ENCODE measurements at regions not wholly inside any gene's neighbourhood (a gene's known extent, or its start where the extent isn't known, plus 50 kb on each side); places are given as distances from the start of the nearest gene placed in this dataset.

DNA sequence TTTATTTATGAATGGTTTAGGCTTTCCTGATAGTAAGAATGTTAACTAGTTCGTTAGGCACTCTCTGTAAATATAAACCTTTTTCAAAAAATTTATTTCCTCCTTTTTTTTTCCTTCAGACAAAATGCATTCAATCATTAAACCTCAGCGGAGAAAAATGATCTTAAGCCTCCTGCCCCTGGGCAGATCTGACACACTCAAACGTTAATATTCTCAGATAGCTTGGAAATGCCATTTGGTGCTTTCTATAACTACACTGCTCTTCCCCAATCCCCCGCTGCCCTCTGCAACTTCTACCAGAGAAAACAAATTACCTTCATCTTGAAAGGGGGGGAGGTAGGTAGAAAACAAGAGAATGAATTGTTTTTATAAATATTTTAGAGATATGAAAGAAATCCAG, 521.2 kb downstream of the MED13L start:
- TF ChIP-seq NFIC (IDR thresholded peaks at IDR 0.05) (no peak), ZBTB7A (IDR thresholded peaks at IDR 0.05; ENCODE audit: low read depth) (no peak), YY1 (IDR thresholded peaks at IDR 0.05; ENCODE audit: low read depth) (no peak)
- TF ChIP-seq, protein P1, sequence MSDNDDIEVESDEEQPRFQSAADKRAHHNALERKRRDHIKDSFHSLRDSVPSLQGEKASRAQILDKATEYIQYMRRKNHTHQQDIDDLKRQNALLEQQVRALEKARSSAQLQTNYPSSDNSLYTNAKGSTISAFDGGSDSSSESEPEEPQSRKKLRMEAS (IDR thresholded peaks at IDR 0.05), result no peak
